Fibroblast of lung (primary cell): ENCODE measurements at regions not wholly inside any gene's neighbourhood (a gene's known extent, or its start where the extent isn't known, plus 50 kb on each side); places are given as distances from the start of the nearest gene placed in this dataset.
"Not testable (repeated sequence)": the region's sequence is repeated elsewhere in the genome, so short reads cannot be mapped to it uniquely, and the experiment has no call there.

ENCODE experiments used
- CTCF ChIP-seq, 2 donors: IDR thresholded peaks in 1 of 2; conservative IDR thresholded peaks in 1 of 2; 1 replicate in 1 of 2; 2 replicates in 1 of 2; pipeline ENCODE4 v1.5.1; 2011 to 2012; ENCODE audit warnings: low read length in 2 of 2, control low read depth in 1 of 2, inconsistent platforms in 1 of 2, low read depth in 1 of 2, mild to moderate bottlenecking in 1 of 2
- EZH2 ChIP-seq: IDR thresholded peaks from 2 replicates; pipeline ENCODE4 v1.5.1; 2012; ENCODE audit warnings: low read length, control low read depth, mild to moderate bottlenecking; ENCODE audit errors: missing control alignments

- TF ChIP-seq CTCF (conservative IDR thresholded peaks at IDR 0.05 in 1 of 2, IDR thresholded peaks at IDR 0.05 in 1 of 2; ENCODE audit: low read depth in 1 of 2, low read length in 2 of 2); EZH2: not testable (repeated sequence)
Observed at GRCh38 chr1:118280656-118281055, 95.6 kb upstream of the SPAG17 start.
